Cardiac fibroblast (primary cell): ENCODE measurements at regions not wholly inside any gene's neighbourhood (a gene's known extent, or its start where the extent isn't known, plus 50 kb on each side); places are given as distances from the start of the nearest gene placed in this dataset.

ENCODE experiments used
- DNase-seq, 2 donors: peaks; one replicate each; pipeline versions ENCODE4 v3.0.0 to v3.0.0-alpha.2; 2010; ENCODE audit warnings: low read depth in 2 of 2
- H3K4me3 ChIP-seq, 2 donors: replicated peaks in 1 of 2; 1 replicate in 1 of 2; 2 replicates in 1 of 2; pipeline ENCODE4 v1.5.1; 2011; ENCODE audit warnings: low read depth in 2 of 2, low read length in 2 of 2, mild to moderate bottlenecking in 2 of 2, moderate library complexity in 1 of 2
- CTCF ChIP-seq: IDR thresholded peaks from one replicate; pipeline ENCODE4 v1.5.1; 2011; ENCODE audit warnings: low read depth, mild to moderate bottlenecking, low read length, inconsistent platforms

DNA sequence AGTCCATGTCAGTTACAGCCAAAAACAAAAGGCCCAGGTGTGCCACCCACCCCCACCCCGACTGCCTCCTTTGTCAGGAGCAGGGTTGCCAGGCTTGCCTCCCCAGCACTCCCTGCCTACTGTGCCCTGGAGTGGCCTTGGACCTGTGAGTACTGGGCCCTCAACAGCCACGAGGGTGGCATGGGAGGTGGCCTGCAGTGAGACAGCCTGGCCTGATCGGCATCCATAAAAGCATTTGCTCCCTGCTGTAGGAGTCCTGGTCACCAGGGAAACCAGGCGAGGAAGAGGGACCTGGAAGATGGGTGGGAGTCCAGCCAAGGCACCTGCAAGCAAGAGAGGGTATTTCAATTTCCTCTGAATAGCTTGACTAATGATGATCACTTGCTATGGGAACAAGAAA lies 56.4 kb upstream of the KCNMB2 start:
- no peak for TF ChIP-seq CTCF
- no peak overlapping the region for H3K4me3 ChIP-seq
- no peak for DNase-seq

- DNase-seq: no peak
- H3K4me3 ChIP-seq: no peak overlapping the region
- no peak for TF ChIP-seq CTCF
Observed at GRCh38 chr3:178480274-178480673, 56.0 kb upstream of the KCNMB2 start.

DNA sequence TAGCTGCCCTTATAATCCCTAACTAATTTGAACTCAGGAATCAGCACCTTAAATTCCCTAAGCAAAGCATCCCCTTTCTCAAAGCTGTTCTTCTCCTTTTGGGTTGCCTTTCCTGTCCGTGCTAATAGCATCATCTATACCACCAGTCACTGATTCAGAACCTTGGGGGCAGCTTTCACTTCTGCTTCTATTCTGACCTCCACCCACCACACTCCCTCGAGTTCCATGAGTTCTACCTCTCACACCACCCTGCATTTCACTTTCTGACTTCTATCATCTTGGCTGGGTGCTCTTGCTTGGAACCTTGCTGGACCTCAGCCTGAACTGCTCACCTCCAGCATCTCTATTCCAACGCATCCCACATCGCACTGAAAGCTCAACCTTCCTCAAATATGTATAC lies 55.4 kb upstream of the KCNMB2 start:
- H3K4me3 ChIP-seq: no peak overlapping the region
- DNase-seq: no peak
- TF ChIP-seq CTCF: no peak

DNA sequence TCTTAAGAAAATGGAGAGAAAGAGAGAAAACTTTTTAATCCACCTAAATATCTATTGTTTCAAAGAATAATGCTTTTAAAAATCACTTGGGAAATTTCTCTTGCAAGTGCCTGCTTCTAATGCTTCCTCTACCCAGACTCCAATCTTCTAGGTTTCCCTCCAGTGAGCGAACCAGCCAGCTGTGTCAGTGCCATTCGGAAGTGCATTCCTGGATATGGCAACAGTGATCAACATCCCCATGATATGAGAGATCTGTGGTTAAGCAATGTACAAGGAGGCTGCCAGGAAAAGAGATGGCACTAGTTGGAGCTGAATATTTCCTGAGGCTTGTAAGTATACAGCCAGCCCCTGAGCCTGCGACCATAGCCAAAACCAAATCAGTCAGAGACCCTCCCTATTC lies 53.3 kb upstream of the KCNMB2 start:
- no peak overlapping the region for H3K4me3 ChIP-seq
- no peak for TF ChIP-seq CTCF
- no peak for DNase-seq

DNA sequence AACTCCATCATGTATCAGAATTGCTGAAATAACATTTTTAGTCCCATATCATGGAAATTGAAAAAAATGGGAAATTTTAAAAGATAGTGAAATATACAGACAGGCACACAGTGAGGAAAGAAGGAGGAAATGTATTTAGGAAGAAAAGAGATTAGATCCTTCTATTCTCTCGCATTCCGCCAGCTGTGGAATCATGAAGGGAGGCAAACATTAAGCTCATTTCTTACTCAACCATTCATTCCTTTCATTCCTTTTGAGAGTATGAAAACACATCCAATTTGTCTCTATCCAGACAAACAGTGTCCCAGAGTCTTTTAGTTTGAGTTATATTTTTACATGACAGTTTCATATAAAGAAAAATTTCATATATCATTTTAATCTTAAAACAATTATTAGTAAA lies 52.5 kb upstream of the KCNMB2 start:
- no peak for TF ChIP-seq CTCF
- DNase-seq: peak in 1 of 2 donors; percentile 14
- H3K4me3 ChIP-seq: no peak overlapping the region

DNA sequence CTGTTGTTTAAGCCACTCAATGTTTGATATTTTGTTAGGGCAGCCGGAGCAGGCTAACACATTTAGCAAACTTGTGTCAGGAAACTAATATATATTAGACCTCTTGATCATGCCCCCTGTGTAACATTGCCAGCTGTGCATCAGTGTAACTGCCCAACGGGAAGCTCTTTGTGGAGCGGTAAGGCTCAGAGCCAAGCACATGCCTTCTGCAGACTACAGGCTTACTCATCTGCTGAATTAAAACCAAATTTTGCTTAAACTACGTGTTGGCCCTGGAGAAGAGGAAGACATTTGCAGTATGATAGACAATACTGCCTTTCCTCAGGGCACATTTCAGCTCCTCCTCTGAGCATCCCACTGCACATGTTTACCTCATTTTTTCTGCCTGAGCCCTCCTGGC lies 50.5 kb upstream of the KCNMB2 start:
- DNase-seq: peak; percentile 6 to 7
- no peak for TF ChIP-seq CTCF

More for the DNA sequence above, 50.5 kb upstream of the KCNMB2 start:
- no peak overlapping the region for H3K4me3 ChIP-seq
